ENCODE measurements at regions not wholly inside any gene's neighbourhood (a gene's known extent, or its start where the extent isn't known, plus 50 kb on each side); places are given as distances from the start of the nearest gene placed in this dataset.
A peak's percentile ranks its signal among the peaks of the same experiment; 100 is the strongest.

- H3K27ac ChIP-seq = no peak overlapping the region
- H3K9me3 ChIP-seq = no peaks in the 10 kb centered on the region
- H3K27me3 ChIP-seq = no peaks in the 10 kb centered on the region
- no peak for DNase-seq
- H3K4me1 ChIP-seq = no peaks in the 10 kb centered on the region
- 79% methylated on average over 4 of the region's 4 CpGs for WGBS, 2 donors
- no peak overlapping the region for H3K4me3 ChIP-seq
- H3K36me3 ChIP-seq (ENCODE audit: low read depth, missing control alignments) = no peaks in the 10 kb centered on the region
- intact Hi-C loops (cut with DNase I; ENCODE audit: low total_unique reads) = no loop called here
- no peak for TF ChIP-seq POLR2A (IDR thresholded peaks at IDR 0.05)
- no peak for TF ChIP-seq CTCF (IDR thresholded peaks at IDR 0.05)
These were observed 50.9 kb downstream of the DISP1 start for GRCh38 chr1:222865718-222866117.

GRCh38 chr1:222867316-222867715 lies 52.5 kb downstream of the DISP1 start:
- no peak for DNase-seq
- H3K9me3 ChIP-seq = no peaks in the 10 kb centered on the region
- no peaks in the 10 kb centered on the region for H3K27me3 ChIP-seq
- no peak overlapping the region for H3K4me3 ChIP-seq
- H3K4me1 ChIP-seq = no peaks in the 10 kb centered on the region
- H3K36me3 ChIP-seq (ENCODE audit: low read depth, missing control alignments) = no peaks in the 10 kb centered on the region
- WGBS, 2 donors = 74 to 81% methylated on average over 1 of the region's 1 CpG
- TF ChIP-seq POLR2A (IDR thresholded peaks at IDR 0.05) (no peak), CTCF (IDR thresholded peaks at IDR 0.05) (no peak)
- H3K27ac ChIP-seq = no peak overlapping the region
- intact Hi-C loops (cut with DNase I; ENCODE audit: low total_unique reads) = no loop called here

GRCh38 chr1:222876182-222876581 lies 61.3 kb downstream of the DISP1 start:
- Histone ChIP-seq H3K9me3 (no peaks in the 10 kb centered on the region), H3K4me1 (no peaks in the 10 kb centered on the region), H3K36me3 (ENCODE audit: low read depth, missing control alignments) (no peaks in the 10 kb centered on the region), H3K4me3 (no peak overlapping the region), H3K27ac (no peak overlapping the region), H3K27me3 (no peaks in the 10 kb centered on the region)
- WGBS, 2 donors = 88 to 92% methylated on average over 1 of the region's 1 CpG
- intact Hi-C loops (cut with DNase I; ENCODE audit: low total_unique reads) = no loop called here
- TF ChIP-seq POLR2A (IDR thresholded peaks at IDR 0.05) = no peak
- no peak for TF ChIP-seq CTCF (IDR thresholded peaks at IDR 0.05)
- DNase-seq = no peak

- no peak overlapping the region for H3K4me3 ChIP-seq
- TF ChIP-seq CTCF (IDR thresholded peaks at IDR 0.05) (no peak), POLR2A (IDR thresholded peaks at IDR 0.05) (no peak)
- intact Hi-C loops (cut with DNase I; ENCODE audit: low total_unique reads) = no loop called here
- peak overlapping the region; percentile 67 to 82 for H3K27ac ChIP-seq
- DNase-seq = no peak
- no peaks in the 10 kb centered on the region for H3K36me3 ChIP-seq (ENCODE audit: low read depth, missing control alignments)
- WGBS, 2 donors = 57 to 78% methylated on average over 2 of the region's 2 CpGs
- H3K4me1 ChIP-seq = no peaks in the 10 kb centered on the region
- no peaks in the 10 kb centered on the region for H3K9me3 ChIP-seq
- H3K27me3 ChIP-seq = no peaks in the 10 kb centered on the region
These were observed 63.0 kb downstream of the DISP1 start for GRCh38 chr1:222877854-222878253.

GRCh38 chr1:222880587-222880986 lies 65.7 kb downstream of the DISP1 start:
- Histone ChIP-seq H3K36me3 (ENCODE audit: low read depth, missing control alignments) (no peaks in the 10 kb centered on the region), H3K9me3 (no peaks in the 10 kb centered on the region), H3K27me3 (no peaks in the 10 kb centered on the region), H3K27ac (no peak overlapping the region), H3K4me1 (no peaks in the 10 kb centered on the region), H3K4me3 (no peak overlapping the region)
- DNase-seq = no peak
- no peak for TF ChIP-seq POLR2A (IDR thresholded peaks at IDR 0.05)
- intact Hi-C loops (cut with DNase I; ENCODE audit: low total_unique reads) = no loop called here
- WGBS, 2 donors = 78 to 84% methylated on average over 2 of the region's 2 CpGs

All from testis (tissue), 2 donors.